Kidney (tissue), 13 donors: ENCODE measurements at regions not wholly inside any gene's neighbourhood (a gene's known extent, or its start where the extent isn't known, plus 50 kb on each side); places are given as distances from the start of the nearest gene placed in this dataset.

Experiments used
- DNase-seq, 5 donors: peaks; one replicate each; pipeline ENCODE4 v3.0.0-alpha.2; 2013 to 2020
- FAIRE-seq: peaks from 2 replicates; lab custom pipeline; 2012; peaks lifted over from hg19 to GRCh38; lab: Jason Lieb, UNC
- H3K27ac ChIP-seq, 2 donors: one replicate each; pipeline ENCODE4 v1.7.0; 2013; ENCODE audit warnings: low read depth in 2 of 2, low read length in 2 of 2, inconsistent platforms in 1 of 2
- H3K27me3 ChIP-seq: one replicate; pipeline ENCODE4 v1.7.1; 2013; ENCODE audit warnings: low read length, inconsistent platforms; ENCODE audit not compliant: control insufficient read depth, insufficient read depth
- H3K36me3 ChIP-seq, 3 donors: one replicate each; pipeline versions ENCODE4 v1.7.0 to v1.7.1; 2013; ENCODE audit warnings: low read length in 3 of 3, control low read depth in 1 of 3, inconsistent platforms in 1 of 3; ENCODE audit not compliant: insufficient read depth in 3 of 3, control insufficient read depth in 2 of 3
- H3K4me1 ChIP-seq, 3 donors: one replicate each; pipeline versions ENCODE4 v1.7.0 to v1.7.1; 2013; ENCODE audit warnings: low read length in 3 of 3, inconsistent platforms in 1 of 3, low read depth in 1 of 3; ENCODE audit not compliant: control insufficient read depth in 2 of 3, insufficient read depth in 2 of 3
- H3K4me3 ChIP-seq, 3 donors: one replicate each; pipeline versions ENCODE4 v1.7.0 to v1.8.1; 2013; ENCODE audit warnings: low read length in 3 of 3, control low read depth in 1 of 3, inconsistent platforms in 1 of 3
- H3K9ac ChIP-seq, 3 donors: one replicate each; pipeline versions ENCODE4 v1.7.0 to v1.7.1; 2013; ENCODE audit warnings: low read length in 3 of 3, control low read depth in 1 of 3, inconsistent platforms in 1 of 3
- H3K9me3 ChIP-seq, 3 donors: one replicate each; pipeline versions ENCODE4 v1.7.0 to v1.7.1; 2013; ENCODE audit warnings: low read length in 3 of 3, control low read depth in 1 of 3, inconsistent platforms in 1 of 3; ENCODE audit not compliant: control insufficient read depth in 2 of 3, insufficient read depth in 1 of 3
- intact Hi-C: fragments of 100-400 bp; cut with DNase I; formaldehyde crosslinking; loops from one replicate; pipeline ENCODE4 v1.11.1; 2022
- TF ChIP-seq, protein P1 (sequence below): IDR thresholded peaks from 3 replicates; pipeline ENCODE4 v1.5.1; 2012; ENCODE audit warnings: mild to moderate bottlenecking, moderate library complexity, borderline replicate concordance; ENCODE audit not compliant: insufficient read depth; ENCODE audit errors: extremely low read depth
- donor health status: control.
- donor health status: control.
- donor health status: control.
- donor health status: control.
- donor health status: control.
- donor health status: DM: yes; HTN: yes; CAD: no.
- donor health status: Normal renal cell carcinoma (clear cell type).

DNA sequence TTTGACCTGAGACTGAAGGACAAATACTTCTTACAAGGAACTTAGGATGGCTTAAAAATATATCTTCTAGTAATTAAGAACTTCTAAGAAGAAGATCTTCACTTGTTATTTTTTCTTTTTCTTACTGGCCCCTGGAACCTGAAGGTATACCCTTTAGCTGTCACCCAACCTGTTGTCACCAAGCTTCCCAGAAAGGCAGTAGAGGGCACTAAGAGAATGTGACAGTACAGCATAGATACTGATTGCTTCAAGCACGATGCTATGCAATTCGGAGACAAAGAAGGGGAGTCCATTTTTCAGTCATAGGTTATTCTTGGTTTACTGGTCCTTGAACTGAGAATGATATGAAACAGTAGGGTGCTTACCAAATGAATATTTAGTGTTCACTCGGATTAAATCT, 208.3 kb upstream of the PCDH9 start:
- Histone ChIP-seq H3K9ac (no peak overlapping the region), H3K36me3 (no peaks in the 10 kb centered on the region), H3K4me3 (no peak overlapping the region), H3K9me3 (no peaks in the 10 kb centered on the region), H3K27ac (no peak overlapping the region), H3K27me3 (no peaks in the 10 kb centered on the region), H3K4me1 (no peaks in the 10 kb centered on the region)
- TF ChIP-seq, protein P1, sequence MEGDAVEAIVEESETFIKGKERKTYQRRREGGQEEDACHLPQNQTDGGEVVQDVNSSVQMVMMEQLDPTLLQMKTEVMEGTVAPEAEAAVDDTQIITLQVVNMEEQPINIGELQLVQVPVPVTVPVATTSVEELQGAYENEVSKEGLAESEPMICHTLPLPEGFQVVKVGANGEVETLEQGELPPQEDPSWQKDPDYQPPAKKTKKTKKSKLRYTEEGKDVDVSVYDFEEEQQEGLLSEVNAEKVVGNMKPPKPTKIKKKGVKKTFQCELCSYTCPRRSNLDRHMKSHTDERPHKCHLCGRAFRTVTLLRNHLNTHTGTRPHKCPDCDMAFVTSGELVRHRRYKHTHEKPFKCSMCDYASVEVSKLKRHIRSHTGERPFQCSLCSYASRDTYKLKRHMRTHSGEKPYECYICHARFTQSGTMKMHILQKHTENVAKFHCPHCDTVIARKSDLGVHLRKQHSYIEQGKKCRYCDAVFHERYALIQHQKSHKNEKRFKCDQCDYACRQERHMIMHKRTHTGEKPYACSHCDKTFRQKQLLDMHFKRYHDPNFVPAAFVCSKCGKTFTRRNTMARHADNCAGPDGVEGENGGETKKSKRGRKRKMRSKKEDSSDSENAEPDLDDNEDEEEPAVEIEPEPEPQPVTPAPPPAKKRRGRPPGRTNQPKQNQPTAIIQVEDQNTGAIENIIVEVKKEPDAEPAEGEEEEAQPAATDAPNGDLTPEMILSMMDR: no peak
- DNase-seq (peak in 2 of 5 donors; percentile 1 to 3), FAIRE-seq (no peak)
- intact Hi-C loops: no loop called here

DNA sequence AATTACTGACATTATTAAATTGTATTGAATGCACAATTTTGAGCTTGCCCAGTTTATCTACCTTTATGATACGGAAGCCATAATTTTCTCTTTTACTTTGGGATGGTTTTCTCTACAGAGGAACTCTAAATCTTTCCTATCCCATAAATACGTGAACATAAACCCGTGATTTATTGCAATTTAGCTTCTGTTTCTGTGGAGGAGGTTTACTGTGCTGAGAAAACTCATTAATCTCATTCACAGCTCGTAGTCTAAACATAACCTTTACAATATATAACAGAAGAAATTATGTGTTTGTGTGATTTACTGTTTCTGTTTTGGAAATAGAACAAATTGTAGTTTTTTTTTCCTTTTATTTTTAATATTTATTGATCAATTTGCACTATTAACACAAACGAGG, 207.1 kb upstream of the PCDH9 start:
- DNase-seq (peak in 2 of 5 donors; percentile 50 to 58), FAIRE-seq (peak; percentile 39)
- Histone ChIP-seq H3K4me1 (no peaks in the 10 kb centered on the region), H3K27me3 (no peaks in the 10 kb centered on the region), H3K9ac (no peak overlapping the region), H3K9me3 (no peaks in the 10 kb centered on the region), H3K27ac (no peak overlapping the region), H3K36me3 (no peaks in the 10 kb centered on the region), H3K4me3 (no peak overlapping the region)
- intact Hi-C loops: no loop called here
- TF ChIP-seq, protein P1: no peak

DNA sequence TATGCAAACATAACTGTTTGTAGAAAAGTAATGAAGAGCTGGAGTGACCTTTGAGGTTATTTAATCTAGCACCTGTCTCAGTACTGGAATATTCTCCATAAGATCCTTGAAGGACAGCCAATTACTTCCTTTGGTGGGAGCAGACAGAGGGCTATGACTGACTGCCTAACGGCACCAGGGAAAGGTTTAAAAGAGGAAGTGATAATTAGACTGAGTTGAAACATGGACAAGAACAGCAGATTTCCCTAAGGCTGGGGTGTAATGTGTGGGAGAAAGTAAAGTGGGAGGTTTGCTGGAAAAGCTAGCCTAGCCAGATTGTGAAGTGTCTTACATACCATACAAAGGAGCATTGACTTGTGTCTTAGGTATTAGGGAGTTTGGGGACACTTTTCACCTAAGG, 191.3 kb upstream of the PCDH9 start:
- FAIRE-seq: no peak
- DNase-seq: no peak
- H3K9ac ChIP-seq: no peak overlapping the region
- intact Hi-C loops: no loop called here
- TF ChIP-seq, protein P1: no peak
- H3K27ac ChIP-seq: no peak overlapping the region
- no peaks in the 10 kb centered on the region for H3K27me3 ChIP-seq
- no peaks in the 10 kb centered on the region for H3K4me1 ChIP-seq
- no peak overlapping the region for H3K4me3 ChIP-seq
- no peaks in the 10 kb centered on the region for H3K36me3 ChIP-seq
- H3K9me3 ChIP-seq: no peaks in the 10 kb centered on the region
